GM12878 (cell line): ENCODE measurements at regions not wholly inside any gene's neighbourhood (a gene's known extent, or its start where the extent isn't known, plus 50 kb on each side); places are given as distances from the start of the nearest gene placed in this dataset.

Source experiments
- KDM1A ChIP-seq: fragments of 200-600 bp; sonication (generic); IDR thresholded peaks from 2 replicates; pipeline ENCODE4 v1.6.1; 2016; ENCODE audit warnings: borderline replicate concordance
- NR2C2 ChIP-seq: IDR thresholded peaks from 2 replicates; pipeline ENCODE4 v1.6.1; 2011; ENCODE audit warnings: borderline replicate concordance, low read depth; ENCODE audit not compliant: control insufficient read depth, insufficient read length

- TF ChIP-seq NR2C2 (no peak), KDM1A (no peak)
Measured at GRCh38 chr4:134282680-134283079, 81.1 kb upstream of the PABPC4L start.
